C1 segment of cervical spinal cord (tissue), 14 donors: ENCODE measurements at regions not wholly inside any gene's neighbourhood (a gene's known extent, or its start where the extent isn't known, plus 50 kb on each side); places are given as distances from the start of the nearest gene placed in this dataset.

ENCODE experiments used
- DNase-seq, 14 donors: peaks; one replicate each; lab custom pipeline; 2025; lab: John Stamatoyannopoulos, UW

- DNase-seq = no peak
Measured at GRCh38 chr2:56707218-56707617, 523.4 kb downstream of the CCDC85A start.

- no peak for DNase-seq
Measured at GRCh38 chr2:56707650-56708049, 523.9 kb downstream of the CCDC85A start.

GRCh38 chr2:56709181-56709580 lies 525.4 kb downstream of the CCDC85A start:
- no peak for DNase-seq

GRCh38 chr2:56713161-56713676 lies 529.4 kb downstream of the CCDC85A start:
- DNase-seq = no peak

GRCh38 chr2:56713978-56714377 lies 530.2 kb downstream of the CCDC85A start:
- DNase-seq = no peak

- no peak for DNase-seq
Measured at GRCh38 chr2:56714400-56714799, 530.6 kb downstream of the CCDC85A start.

GRCh38 chr2:56715683-56716082 lies 531.9 kb downstream of the CCDC85A start:
- no peak for DNase-seq

GRCh38 chr2:56718413-56718812 lies 534.6 kb downstream of the CCDC85A start:
- no peak for DNase-seq

- no peak for DNase-seq
Measured at GRCh38 chr2:56729212-56729611, 545.4 kb downstream of the CCDC85A start.

- DNase-seq = no peak
Measured at GRCh38 chr2:56732946-56733345, 549.2 kb downstream of the CCDC85A start.

- DNase-seq = no peak
Measured at GRCh38 chr2:56739413-56739812, 555.6 kb downstream of the CCDC85A start.

GRCh38 chr2:56741601-56742102 lies 557.9 kb downstream of the CCDC85A start:
- no peak for DNase-seq

- no peak for DNase-seq
Measured at GRCh38 chr2:56743807-56744206, 560.0 kb downstream of the CCDC85A start.

GRCh38 chr2:56749152-56749752 lies 565.5 kb downstream of the CCDC85A start:
- peak in 1 of 14 donors; percentile 28 for DNase-seq

GRCh38 chr2:56753182-56753581 lies 569.4 kb downstream of the CCDC85A start:
- no peak for DNase-seq

- no peak for DNase-seq
Measured at GRCh38 chr2:56754066-56754615, 570.4 kb downstream of the CCDC85A start.

GRCh38 chr2:56754627-56755026 lies 570.8 kb downstream of the CCDC85A start:
- no peak for DNase-seq

GRCh38 chr2:56757884-56758545 lies 574.2 kb downstream of the CCDC85A start:
- DNase-seq = no peak

- no peak for DNase-seq
Measured at GRCh38 chr2:56763683-56764082, 579.9 kb downstream of the CCDC85A start.

GRCh38 chr2:56768973-56769372 lies 585.2 kb downstream of the CCDC85A start:
- no peak for DNase-seq

- no peak for DNase-seq
Measured at GRCh38 chr2:56770490-56770889, 586.7 kb downstream of the CCDC85A start.

- DNase-seq = no peak
Measured at GRCh38 chr2:56784046-56784445, 600.3 kb downstream of the CCDC85A start.

- no peak for DNase-seq
Measured at GRCh38 chr2:56801214-56801613, 617.4 kb downstream of the CCDC85A start.
